ENCODE measurements at regions not wholly inside any gene's neighbourhood (a gene's known extent, or its start where the extent isn't known, plus 50 kb on each side); places are given as distances from the start of the nearest gene placed in this dataset.

GRCh38 chr11:27886857-27887256, 186.6 kb upstream of the BDNF start:
- TF ChIP-seq NFYB (IDR thresholded peaks at IDR 0.05; ENCODE audit: insufficient read depth, low read depth, low read length) (no peak), BHLHE40 (IDR thresholded peaks at IDR 0.05; ENCODE audit: borderline replicate concordance in 1 of 2, low read depth in 2 of 2, low read length in 1 of 2) (no peak), CTCF (IDR thresholded peaks at IDR 0.05 in 2 of 3, conservative IDR thresholded peaks at IDR 0.05 in 1 of 3; ENCODE audit: control insufficient read depth in 2 of 3, extremely low read depth in 1 of 3, insufficient read depth in 1 of 3, low read depth in 3 of 3, low read length in 3 of 3) (no peak), POLR2A (IDR thresholded peaks at IDR 0.05; ENCODE audit: low read depth, low read length) (no peak), SP1 (IDR thresholded peaks at IDR 0.05; ENCODE audit: low read depth, low read length) (no peak)
